Prostate gland (tissue), 2 donors: ENCODE measurements at regions not wholly inside any gene's neighbourhood (a gene's known extent, or its start where the extent isn't known, plus 50 kb on each side); places are given as distances from the start of the nearest gene placed in this dataset.

ENCODE experiments used
- DNase-seq: peaks from one replicate; pipeline ENCODE4 v3.0.0-alpha.2; 2019; ENCODE audit warnings: low spot score
- H3K27ac ChIP-seq, 2 donors: fragments of 200-600 bp; sonication (generic); 2 replicates each; pipeline ENCODE4 v1.5.1; 2017 to 2019
- H3K27me3 ChIP-seq: fragments of 200-600 bp; sonication (generic); replicated peaks from 2 replicates; pipeline ENCODE4 v1.5.1; 2019; ENCODE audit not compliant: insufficient read depth
- H3K36me3 ChIP-seq, 2 donors: fragments of 200-600 bp; sonication (generic); 1 replicate in 1 of 2; 2 replicates in 1 of 2; pipeline versions ENCODE4 v1.5.1 to v1.8.1; 2017 to 2019
- H3K4me1 ChIP-seq: fragments of 200-600 bp; sonication (generic); replicated peaks from 2 replicates; pipeline ENCODE4 v1.5.1; 2019
- H3K4me3 ChIP-seq, 2 donors: fragments of 200-600 bp; sonication (generic); 2 replicates each; pipeline ENCODE4 v1.5.1; 2017 to 2019
- H3K9me3 ChIP-seq: fragments of 200-600 bp; sonication (generic); 2 replicates; pipeline ENCODE4 v1.5.1; 2017
- CTCF ChIP-seq, 4 experiments: fragments of 200-600 bp in 2 of 4; fragments of 450-650 bp in 2 of 4; sonication (generic) in 2 of 4; IDR thresholded peaks; 1 replicate in 3 of 4; 2 replicates in 1 of 4; pipeline ENCODE4 v1.5.1; 2016 to 2019; ENCODE audit warnings: antibody characterized with exemption in 4 of 4, mild to moderate bottlenecking in 2 of 4, moderate library complexity in 2 of 4
- POLR2A ChIP-seq: fragments of 450-650 bp; IDR thresholded peaks from one replicate; pipeline ENCODE4 v1.6.1; 2016; ENCODE audit warnings: antibody characterized with exemption, mild to moderate bottlenecking
- POLR2AphosphoS5 ChIP-seq: sonication (generic); formaldehyde crosslinking; IDR thresholded peaks from one replicate; pipeline ENCODE4 v1.6.1; 2017; ENCODE audit warnings: antibody characterized with exemption
- WGBS: methylation state at CpG from one replicate; pipeline ENCODE4 v1.1.5; 2018; 5-methylcytosine and 5-hydroxymethylcytosine counted together
- intact Hi-C: fragments of 100-400 bp; cut with DNase I; formaldehyde crosslinking; loops from one replicate; pipeline ENCODE4 v1.14.2; 2022

GRCh38 chr18:6601241-6601640 is 128.3 kb upstream of the ARHGAP28 start:
- H3K27me3 ChIP-seq, result no peaks in the 10 kb centered on the region
- no peak overlapping the region for H3K4me3 ChIP-seq
- 84% methylated on average over 6 of the region's 6 CpGs for WGBS
- TF ChIP-seq POLR2A (no peak), POLR2AphosphoS5 (no peak), CTCF (IDR thresholded peaks at IDR 0.05) (no peak)
- no peak for DNase-seq
- intact Hi-C loops, result loop anchor here (5.0 kb wide), 1 partner anchor 281 kb away; no protein-coding TSS in a partner anchor
- H3K4me1 ChIP-seq, result peaks cover 4% of the 10 kb centered on the region
- no peaks in the 10 kb centered on the region for H3K36me3 ChIP-seq
- no peak overlapping the region for H3K27ac ChIP-seq
- no peaks in the 10 kb centered on the region for H3K9me3 ChIP-seq

GRCh38 chr18:6602365-6602764 is 127.2 kb upstream of the ARHGAP28 start:
- 90% methylated on average over 5 of the region's 5 CpGs for whole genome bisulfite sequencing
- H3K27me3 ChIP-seq, result no peaks in the 10 kb centered on the region
- H3K27ac ChIP-seq, result no peak overlapping the region
- peaks cover 6% of the 10 kb centered on the region for H3K4me1 ChIP-seq
- no peaks in the 10 kb centered on the region for H3K36me3 ChIP-seq
- DNase-seq, result no peak
- no peak overlapping the region for H3K4me3 ChIP-seq
- TF ChIP-seq POLR2A, result no peak
- TF ChIP-seq CTCF (IDR thresholded peaks at IDR 0.05), result no peak
- TF ChIP-seq POLR2AphosphoS5, result no peak
- H3K9me3 ChIP-seq, result no peaks in the 10 kb centered on the region
- intact Hi-C loops, result loop anchor here (5.0 kb wide), 1 partner anchor 280 kb away; no protein-coding TSS in a partner anchor

- Histone ChIP-seq H3K36me3 (no peaks in the 10 kb centered on the region), H3K27ac (no peak overlapping the region), H3K4me3 (no peak overlapping the region), H3K4me1 (peaks cover 6% of the 10 kb centered on the region), H3K9me3 (no peaks in the 10 kb centered on the region), H3K27me3 (no peaks in the 10 kb centered on the region)
- TF ChIP-seq POLR2A, result no peak
- TF ChIP-seq CTCF (IDR thresholded peaks at IDR 0.05), result no peak
- TF ChIP-seq POLR2AphosphoS5, result no peak
- 46% methylated on average over 3 of the region's 3 CpGs for WGBS
- peak; percentile 23 for DNase-seq
- intact Hi-C loops, result loop anchor here (5.0 kb wide), 1 partner anchor 278 kb away; no protein-coding TSS in a partner anchor
These were observed 125.0 kb upstream of the ARHGAP28 start for GRCh38 chr18:6604573-6604941.

GRCh38 chr18:6605115-6605869 is 124.2 kb upstream of the ARHGAP28 start:
- 30% methylated on average over 6 of the region's 6 CpGs for WGBS
- intact Hi-C loops, result loop anchor here (5.0 kb wide), 1 partner anchor 48 kb away; no protein-coding TSS in a partner anchor
- Histone ChIP-seq H3K27me3 (no peaks in the 10 kb centered on the region), H3K4me1 (peaks cover 6% of the 10 kb centered on the region), H3K27ac (peak overlapping the region; percentile 54 to 67), H3K9me3 (no peaks in the 10 kb centered on the region), H3K36me3 (no peaks in the 10 kb centered on the region), H3K4me3 (no peak overlapping the region)
- TF ChIP-seq POLR2A (no peak), POLR2AphosphoS5 (peak; percentile 80), CTCF (IDR thresholded peaks at IDR 0.05) (no peak)
- peak; percentile 52 for DNase-seq
